ENCODE measurements at regions not wholly inside any gene's neighbourhood (a gene's known extent, or its start where the extent isn't known, plus 50 kb on each side); places are given as distances from the start of the nearest gene placed in this dataset.
A peak's percentile ranks its signal among the peaks of the same experiment; 100 is the strongest.

DNA sequence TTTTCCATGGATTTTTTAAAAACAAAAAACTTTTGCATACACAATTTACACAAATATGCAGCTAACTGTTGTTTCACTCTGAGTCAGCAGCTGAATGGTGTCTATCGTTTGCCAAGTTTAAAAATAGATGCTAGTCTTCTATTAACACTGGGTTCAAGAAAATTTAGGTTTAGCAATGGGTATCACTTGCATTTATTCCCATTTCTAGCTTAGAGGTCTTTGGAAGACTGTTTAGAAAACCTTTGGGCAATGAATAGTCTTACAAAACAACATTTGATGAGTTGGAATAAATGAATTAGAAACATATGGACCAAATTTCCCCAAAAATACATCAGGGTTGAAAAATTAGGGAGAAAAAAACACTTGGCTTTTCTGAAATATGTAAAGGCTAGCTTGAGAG is 165.8 kb downstream of the LYPLAL1 start:
- intact Hi-C loops (cut with DNase I), result no loop called here
- Histone ChIP-seq H3K36me3 (no peaks in the 10 kb centered on the region), H3K4me3 (no peak overlapping the region), H3K9me3 (peaks cover 0 to 7% (median 0%) of the 10 kb centered on the region in 11 donors), H3K4me1 (peaks cover 0 to 6% (median 0%) of the 10 kb centered on the region in 9 donors), H3K27me3 (no peaks in the 10 kb centered on the region), H3K27ac (no peak overlapping the region)
- no peak for ATAC-seq
- TF ChIP-seq, protein P1, sequence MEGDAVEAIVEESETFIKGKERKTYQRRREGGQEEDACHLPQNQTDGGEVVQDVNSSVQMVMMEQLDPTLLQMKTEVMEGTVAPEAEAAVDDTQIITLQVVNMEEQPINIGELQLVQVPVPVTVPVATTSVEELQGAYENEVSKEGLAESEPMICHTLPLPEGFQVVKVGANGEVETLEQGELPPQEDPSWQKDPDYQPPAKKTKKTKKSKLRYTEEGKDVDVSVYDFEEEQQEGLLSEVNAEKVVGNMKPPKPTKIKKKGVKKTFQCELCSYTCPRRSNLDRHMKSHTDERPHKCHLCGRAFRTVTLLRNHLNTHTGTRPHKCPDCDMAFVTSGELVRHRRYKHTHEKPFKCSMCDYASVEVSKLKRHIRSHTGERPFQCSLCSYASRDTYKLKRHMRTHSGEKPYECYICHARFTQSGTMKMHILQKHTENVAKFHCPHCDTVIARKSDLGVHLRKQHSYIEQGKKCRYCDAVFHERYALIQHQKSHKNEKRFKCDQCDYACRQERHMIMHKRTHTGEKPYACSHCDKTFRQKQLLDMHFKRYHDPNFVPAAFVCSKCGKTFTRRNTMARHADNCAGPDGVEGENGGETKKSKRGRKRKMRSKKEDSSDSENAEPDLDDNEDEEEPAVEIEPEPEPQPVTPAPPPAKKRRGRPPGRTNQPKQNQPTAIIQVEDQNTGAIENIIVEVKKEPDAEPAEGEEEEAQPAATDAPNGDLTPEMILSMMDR (IDR thresholded peaks at IDR 0.05), result no peak
- DNase-seq, result no peak
- WGBS, 2 donors, result 33 to 43% methylated on average over 1 of the region's 1 CpG

GRCh38 chr1:219337588-219337987 is 163.9 kb downstream of the LYPLAL1 start:
- Histone ChIP-seq H3K27ac (no peak overlapping the region), H3K9me3 (peaks cover 0 to 7% (median 0%) of the 10 kb centered on the region in 11 donors), H3K36me3 (no peaks in the 10 kb centered on the region), H3K27me3 (no peaks in the 10 kb centered on the region), H3K4me3 (no peak overlapping the region), H3K4me1 (peaks cover 0 to 6% (median 0%) of the 10 kb centered on the region in 9 donors)
- no peak for ATAC-seq
- intact Hi-C loops (cut with DNase I), result no loop called here
- WGBS, 2 donors, result 96 to 100% methylated on average over 1 of the region's 1 CpG
- DNase-seq, result no peak
- TF ChIP-seq, protein P1 (IDR thresholded peaks at IDR 0.05), result no peak

GRCh38 chr1:219333626-219334025 is 159.9 kb downstream of the LYPLAL1 start:
- intact Hi-C loops (cut with DNase I), result no loop called here
- DNase-seq, result no peak
- 88 to 92% methylated on average over 1 of the region's 1 CpG for WGBS, 2 donors
- Histone ChIP-seq H3K4me3 (no peak overlapping the region), H3K4me1 (no peaks in the 10 kb centered on the region), H3K27me3 (no peaks in the 10 kb centered on the region), H3K36me3 (no peaks in the 10 kb centered on the region), H3K9me3 (no peaks in the 10 kb centered on the region), H3K27ac (no peak overlapping the region)
- no peak for ATAC-seq
- TF ChIP-seq, protein P1 (IDR thresholded peaks at IDR 0.05), result no peak

DNA sequence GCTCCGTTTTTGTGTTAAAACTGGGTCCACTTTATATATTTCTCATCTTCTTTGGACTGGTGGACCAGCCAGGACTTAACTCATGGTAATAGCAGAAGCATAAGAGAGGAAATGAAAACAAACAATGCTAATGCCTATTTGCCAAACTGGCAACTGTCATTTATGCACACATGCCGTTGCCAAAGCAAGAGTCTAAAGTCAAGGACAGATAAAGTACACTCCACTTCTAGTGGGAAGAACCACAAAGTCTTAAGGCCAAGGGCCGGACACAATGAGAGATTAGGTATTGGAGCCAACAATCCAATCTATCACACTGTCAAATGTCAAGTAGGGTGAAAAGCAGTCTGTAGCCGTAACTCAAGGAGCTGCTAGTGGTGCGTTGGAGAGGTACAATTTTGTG is 157.7 kb downstream of the LYPLAL1 start:
- H3K9me3 ChIP-seq, result no peaks in the 10 kb centered on the region
- 59 to 63% methylated on average over 5 of the region's 5 CpGs for WGBS, 2 donors
- ATAC-seq (peak in 3 of 8 donors; percentile 21 to 31 (median 29)), DNase-seq (no peak)
- H3K27me3 ChIP-seq, result no peaks in the 10 kb centered on the region
- TF ChIP-seq, protein P1 (IDR thresholded peaks at IDR 0.05), result no peak
- intact Hi-C loops (cut with DNase I), result no loop called here
- H3K27ac ChIP-seq, result no peak overlapping the region
- H3K4me3 ChIP-seq, result no peak overlapping the region
- H3K36me3 ChIP-seq, result peaks cover 0 to 10% (median 0%) of the 10 kb centered on the region in 9 donors
- H3K4me1 ChIP-seq, result no peaks in the 10 kb centered on the region
